Endothelial cell of umbilical vein (primary cell): ENCODE measurements at regions not wholly inside any gene's neighbourhood (a gene's known extent, or its start where the extent isn't known, plus 50 kb on each side); places are given as distances from the start of the nearest gene placed in this dataset.

ENCODE experiments used
- EZH2 ChIP-seq: IDR thresholded peaks from 2 replicates; pipeline ENCODE4 v1.6.1; 2012; ENCODE audit warnings: borderline replicate concordance, low read depth, mild to moderate bottlenecking, moderate library complexity, low read length, inconsistent platforms; ENCODE audit not compliant: severe bottlenecking
- FOS ChIP-seq: IDR thresholded peaks from 2 replicates; pipeline ENCODE4 v1.6.1; 2011; ENCODE audit warnings: mild to moderate bottlenecking, low read length, moderate library complexity, borderline replicate concordance; ENCODE audit not compliant: insufficient read depth
- JUN ChIP-seq: IDR thresholded peaks from 2 replicates; pipeline ENCODE4 v1.6.1; 2011; ENCODE audit warnings: borderline replicate concordance, low read depth; ENCODE audit not compliant: insufficient read length, insufficient read depth
- POLR2A ChIP-seq: IDR thresholded peaks from 2 replicates; pipeline ENCODE4 v1.6.1; 2012; ENCODE audit warnings: low read depth, mild to moderate bottlenecking, control low read depth, low read length
- POLR2AphosphoS5 ChIP-seq: IDR thresholded peaks from 2 replicates; pipeline ENCODE4 v1.6.1; 2012; ENCODE audit warnings: low read depth, mild to moderate bottlenecking, control low read depth, low read length, moderate library complexity; ENCODE audit not compliant: insufficient read depth
- TF ChIP-seq, protein P1 (sequence below): IDR thresholded peaks from 2 replicates; pipeline ENCODE4 v1.6.1; 2011; ENCODE audit not compliant: insufficient read depth, insufficient read length
- TF ChIP-seq, protein P2 (sequence below), 2 donors: IDR thresholded peaks; 1 replicate in 1 of 2; 2 replicates in 1 of 2; pipeline ENCODE4 v1.5.1; 2011; ENCODE audit warnings: low read length in 2 of 2, mild to moderate bottlenecking in 2 of 2, moderate library complexity in 2 of 2, control low read depth in 1 of 2, inconsistent platforms in 1 of 2, low read depth in 1 of 2; ENCODE audit not compliant: insufficient read depth in 1 of 2; ENCODE audit errors: extremely low read depth in 1 of 2

DNA sequence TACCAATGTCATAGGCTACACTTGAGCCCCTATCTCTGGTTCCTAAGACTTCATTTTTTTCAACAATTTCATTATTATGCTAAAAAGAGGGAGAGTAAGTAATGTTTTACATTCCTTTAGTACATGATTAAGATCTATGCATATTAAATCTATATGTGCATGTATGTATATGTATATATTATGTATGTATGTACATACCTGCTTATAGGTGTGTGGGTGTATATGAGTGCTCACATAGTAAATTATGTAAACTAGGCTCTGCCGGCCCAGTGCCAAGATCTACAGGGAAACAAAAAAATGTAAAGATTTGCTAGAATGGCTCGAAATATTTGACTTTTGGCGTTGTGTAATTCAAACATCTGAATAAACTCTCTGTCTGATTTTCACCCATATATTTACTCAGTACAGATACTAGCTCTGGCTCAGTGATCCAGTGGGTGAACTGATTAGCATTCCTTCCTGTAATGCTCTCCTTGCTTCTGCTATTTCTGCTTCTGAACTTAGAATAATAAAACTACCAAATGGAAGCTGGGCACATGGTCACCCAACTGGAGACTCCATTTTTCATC, 113.1 kb upstream of the FGGY start:
- TF ChIP-seq, protein P1, sequence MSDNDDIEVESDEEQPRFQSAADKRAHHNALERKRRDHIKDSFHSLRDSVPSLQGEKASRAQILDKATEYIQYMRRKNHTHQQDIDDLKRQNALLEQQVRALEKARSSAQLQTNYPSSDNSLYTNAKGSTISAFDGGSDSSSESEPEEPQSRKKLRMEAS, result no peak
- no peak for TF ChIP-seq POLR2AphosphoS5
- TF ChIP-seq, protein P2, sequence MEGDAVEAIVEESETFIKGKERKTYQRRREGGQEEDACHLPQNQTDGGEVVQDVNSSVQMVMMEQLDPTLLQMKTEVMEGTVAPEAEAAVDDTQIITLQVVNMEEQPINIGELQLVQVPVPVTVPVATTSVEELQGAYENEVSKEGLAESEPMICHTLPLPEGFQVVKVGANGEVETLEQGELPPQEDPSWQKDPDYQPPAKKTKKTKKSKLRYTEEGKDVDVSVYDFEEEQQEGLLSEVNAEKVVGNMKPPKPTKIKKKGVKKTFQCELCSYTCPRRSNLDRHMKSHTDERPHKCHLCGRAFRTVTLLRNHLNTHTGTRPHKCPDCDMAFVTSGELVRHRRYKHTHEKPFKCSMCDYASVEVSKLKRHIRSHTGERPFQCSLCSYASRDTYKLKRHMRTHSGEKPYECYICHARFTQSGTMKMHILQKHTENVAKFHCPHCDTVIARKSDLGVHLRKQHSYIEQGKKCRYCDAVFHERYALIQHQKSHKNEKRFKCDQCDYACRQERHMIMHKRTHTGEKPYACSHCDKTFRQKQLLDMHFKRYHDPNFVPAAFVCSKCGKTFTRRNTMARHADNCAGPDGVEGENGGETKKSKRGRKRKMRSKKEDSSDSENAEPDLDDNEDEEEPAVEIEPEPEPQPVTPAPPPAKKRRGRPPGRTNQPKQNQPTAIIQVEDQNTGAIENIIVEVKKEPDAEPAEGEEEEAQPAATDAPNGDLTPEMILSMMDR (IDR thresholded peaks at IDR 0.05; ENCODE audit: extremely low read depth in 1 of 2, insufficient read depth in 1 of 2, low read depth in 1 of 2, low read length in 2 of 2), result no peak
- TF ChIP-seq POLR2A, result no peak
- TF ChIP-seq EZH2, result no peak
- no peak for TF ChIP-seq JUN
- TF ChIP-seq FOS, result no peak
